Prostate gland (tissue), 2 donors: ENCODE measurements at regions not wholly inside any gene's neighbourhood (a gene's known extent, or its start where the extent isn't known, plus 50 kb on each side); places are given as distances from the start of the nearest gene placed in this dataset.

Experiments
- DNase-seq: peaks from one replicate; pipeline ENCODE4 v3.0.0-alpha.2; 2019; ENCODE audit warnings: low spot score
- H3K27ac ChIP-seq, 2 donors: fragments of 200-600 bp; sonication (generic); 2 replicates each; pipeline ENCODE4 v1.5.1; 2017 to 2019
- H3K27me3 ChIP-seq: fragments of 200-600 bp; sonication (generic); replicated peaks from 2 replicates; pipeline ENCODE4 v1.5.1; 2019; ENCODE audit not compliant: insufficient read depth
- H3K36me3 ChIP-seq, 2 donors: fragments of 200-600 bp; sonication (generic); 1 replicate in 1 of 2; 2 replicates in 1 of 2; pipeline versions ENCODE4 v1.5.1 to v1.8.1; 2017 to 2019
- H3K4me1 ChIP-seq: fragments of 200-600 bp; sonication (generic); replicated peaks from 2 replicates; pipeline ENCODE4 v1.5.1; 2019
- H3K4me3 ChIP-seq, 2 donors: fragments of 200-600 bp; sonication (generic); 2 replicates each; pipeline ENCODE4 v1.5.1; 2017 to 2019
- H3K9me3 ChIP-seq: fragments of 200-600 bp; sonication (generic); 2 replicates; pipeline ENCODE4 v1.5.1; 2017
- CTCF ChIP-seq, 4 experiments: fragments of 200-600 bp in 2 of 4; fragments of 450-650 bp in 2 of 4; sonication (generic) in 2 of 4; IDR thresholded peaks; 1 replicate in 3 of 4; 2 replicates in 1 of 4; pipeline ENCODE4 v1.5.1; 2016 to 2019; ENCODE audit warnings: antibody characterized with exemption in 4 of 4, mild to moderate bottlenecking in 2 of 4, moderate library complexity in 2 of 4
- POLR2A ChIP-seq: fragments of 450-650 bp; IDR thresholded peaks from one replicate; pipeline ENCODE4 v1.6.1; 2016; ENCODE audit warnings: antibody characterized with exemption, mild to moderate bottlenecking
- POLR2AphosphoS5 ChIP-seq: sonication (generic); formaldehyde crosslinking; IDR thresholded peaks from one replicate; pipeline ENCODE4 v1.6.1; 2017; ENCODE audit warnings: antibody characterized with exemption
- WGBS: methylation state at CpG from one replicate; pipeline ENCODE4 v1.1.5; 2018; 5-methylcytosine and 5-hydroxymethylcytosine counted together
- intact Hi-C: fragments of 100-400 bp; cut with DNase I; formaldehyde crosslinking; loops from one replicate; pipeline ENCODE4 v1.14.2; 2022

GRCh38 chr9:108399851-108400250 lies 455.9 kb downstream of the ACTL7B start:
- Histone ChIP-seq H3K9me3 (no peaks in the 10 kb centered on the region), H3K27me3 (no peaks in the 10 kb centered on the region), H3K27ac (no peak overlapping the region), H3K36me3 (no peaks in the 10 kb centered on the region), H3K4me1 (no peaks in the 10 kb centered on the region), H3K4me3 (no peak overlapping the region)
- DNase-seq, result no peak
- TF ChIP-seq POLR2AphosphoS5, result no peak
- no peak for TF ChIP-seq POLR2A
- TF ChIP-seq CTCF (IDR thresholded peaks at IDR 0.05), result no peak
- 69% methylated on average over 2 of the region's 2 CpGs for WGBS
- intact Hi-C loops, result no loop called here

GRCh38 chr9:108397286-108397685 lies 458.5 kb downstream of the ACTL7B start:
- intact Hi-C loops, result no loop called here
- Histone ChIP-seq H3K36me3 (no peaks in the 10 kb centered on the region), H3K9me3 (no peaks in the 10 kb centered on the region), H3K27me3 (no peaks in the 10 kb centered on the region), H3K27ac (no peak overlapping the region), H3K4me3 (no peak overlapping the region), H3K4me1 (no peaks in the 10 kb centered on the region)
- no peak for DNase-seq
- TF ChIP-seq CTCF (IDR thresholded peaks at IDR 0.05), result no peak
- TF ChIP-seq POLR2A, result no peak
- TF ChIP-seq POLR2AphosphoS5, result no peak

GRCh38 chr9:108396611-108397010 lies 459.2 kb downstream of the ACTL7B start:
- intact Hi-C loops, result no loop called here
- TF ChIP-seq POLR2A, result no peak
- TF ChIP-seq CTCF (IDR thresholded peaks at IDR 0.05), result no peak
- no peak for TF ChIP-seq POLR2AphosphoS5

GRCh38 chr9:108396193-108396592 lies 459.6 kb downstream of the ACTL7B start:
- WGBS, result 55% methylated on average over 4 of the region's 4 CpGs
- no peak overlapping the region for H3K27ac ChIP-seq
- no peak for DNase-seq
- intact Hi-C loops, result no loop called here
- TF ChIP-seq POLR2A, result no peak
- TF ChIP-seq CTCF (IDR thresholded peaks at IDR 0.05), result no peak
- TF ChIP-seq POLR2AphosphoS5, result no peak
- no peak overlapping the region for H3K4me3 ChIP-seq
- no peaks in the 10 kb centered on the region for H3K4me1 ChIP-seq
- no peaks in the 10 kb centered on the region for H3K9me3 ChIP-seq
- H3K36me3 ChIP-seq, result no peaks in the 10 kb centered on the region
- H3K27me3 ChIP-seq, result no peaks in the 10 kb centered on the region

More at GRCh38 chr9:108396611-108397010, 459.2 kb downstream of the ACTL7B start:
- no peaks in the 10 kb centered on the region for H3K9me3 ChIP-seq
- no peak overlapping the region for H3K4me3 ChIP-seq
- DNase-seq, result no peak
- H3K4me1 ChIP-seq, result no peaks in the 10 kb centered on the region
- no peak overlapping the region for H3K27ac ChIP-seq
- H3K36me3 ChIP-seq, result no peaks in the 10 kb centered on the region
- no peaks in the 10 kb centered on the region for H3K27me3 ChIP-seq

- intact Hi-C loops, result no loop called here
- Histone ChIP-seq H3K9me3 (no peaks in the 10 kb centered on the region), H3K4me3 (no peak overlapping the region), H3K27me3 (no peaks in the 10 kb centered on the region), H3K4me1 (no peaks in the 10 kb centered on the region), H3K27ac (no peak overlapping the region), H3K36me3 (no peaks in the 10 kb centered on the region)
- DNase-seq, result no peak
- TF ChIP-seq POLR2AphosphoS5, result no peak
- WGBS, result 80% methylated on average over 4 of the region's 4 CpGs
These were observed 460.4 kb downstream of the ACTL7B start for GRCh38 chr9:108395421-108395820.
